ENCODE measurements at regions not wholly inside any gene's neighbourhood (a gene's known extent, or its start where the extent isn't known, plus 50 kb on each side); places are given as distances from the start of the nearest gene placed in this dataset.
A peak's percentile ranks its signal among the peaks of the same experiment; 100 is the strongest.
"Not testable (repeated sequence)": the region's sequence is repeated elsewhere in the genome, so short reads cannot be mapped to it uniquely, and the experiment has no call there.

DNA sequence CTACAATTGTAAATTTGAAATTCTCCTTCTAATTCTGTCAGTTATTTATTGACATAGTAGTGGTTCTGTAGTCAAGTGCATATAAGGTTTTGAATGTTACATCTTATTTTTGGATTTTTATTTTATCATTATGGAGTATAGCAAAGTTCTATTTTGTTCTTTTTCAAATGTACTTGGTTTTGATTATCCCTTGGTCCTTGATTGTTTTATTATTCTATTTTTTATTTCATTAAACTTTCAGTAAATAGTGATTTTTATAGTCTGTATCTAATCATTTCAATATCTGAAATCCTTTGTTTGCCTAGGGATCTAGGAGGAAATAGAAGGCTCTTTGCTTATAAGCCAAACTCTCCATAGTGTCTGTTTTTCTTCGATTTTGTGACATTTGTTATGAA is 87.8 kb downstream of the HFE start:
- DNase-seq, result no peak

DNA sequence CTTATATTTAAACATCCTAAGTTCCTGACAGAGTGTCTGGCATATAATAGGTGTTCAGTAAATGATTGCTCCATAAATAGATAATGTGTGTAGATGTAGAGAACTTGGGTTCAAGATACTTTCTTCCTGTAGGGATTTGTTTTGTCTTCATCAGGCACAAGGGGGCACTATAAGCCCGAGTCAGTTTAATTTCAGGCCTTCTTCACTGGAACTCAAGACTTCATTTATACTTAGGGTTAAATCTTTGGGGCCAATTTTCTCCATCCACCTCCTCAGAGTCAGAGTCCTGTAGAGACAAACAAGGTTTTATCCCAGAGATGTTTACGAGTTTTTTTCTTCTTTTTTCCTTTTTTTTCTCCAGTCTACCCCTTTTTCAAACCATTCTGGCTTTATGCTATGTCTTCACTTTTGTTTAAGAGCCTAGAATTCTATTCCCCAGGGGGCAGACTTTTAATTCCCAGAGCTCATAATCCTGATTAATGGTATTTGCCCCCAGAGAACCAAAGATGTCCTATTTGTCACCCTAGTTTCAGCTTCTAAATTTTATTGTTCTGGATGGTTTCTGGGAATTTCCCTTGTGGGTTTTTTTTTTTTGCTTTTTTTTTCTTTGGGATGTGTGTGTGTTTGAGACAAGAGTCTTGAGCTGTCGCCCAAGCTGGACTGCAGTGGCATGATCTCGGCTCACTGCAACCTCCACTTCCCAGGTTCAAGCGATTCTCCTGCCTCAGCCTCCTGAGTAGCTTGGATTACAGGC is 88.4 kb downstream of the HFE start:
- DNase-seq, result peak; percentile 60

DNA sequence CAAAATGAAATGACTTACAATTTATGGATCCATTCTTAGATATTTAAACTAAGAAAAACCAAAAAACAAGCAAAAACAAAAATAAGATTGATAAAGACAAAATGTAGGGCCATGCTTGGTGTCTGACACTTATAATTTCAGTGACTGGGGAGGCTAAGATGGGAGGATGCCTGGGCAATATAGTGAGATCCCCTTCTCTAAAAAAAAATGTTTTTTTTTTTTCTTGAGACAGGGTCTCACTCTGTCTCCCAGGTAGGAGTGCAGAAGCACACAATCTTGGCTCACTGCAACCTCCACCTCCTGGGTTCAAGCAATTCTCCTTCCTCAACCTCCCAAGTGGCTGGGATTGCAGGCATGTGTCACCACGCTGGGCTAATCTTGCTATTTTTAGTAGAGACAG is 92.4 kb downstream of the HFE start:
- DNase-seq, result no peak

DNA sequence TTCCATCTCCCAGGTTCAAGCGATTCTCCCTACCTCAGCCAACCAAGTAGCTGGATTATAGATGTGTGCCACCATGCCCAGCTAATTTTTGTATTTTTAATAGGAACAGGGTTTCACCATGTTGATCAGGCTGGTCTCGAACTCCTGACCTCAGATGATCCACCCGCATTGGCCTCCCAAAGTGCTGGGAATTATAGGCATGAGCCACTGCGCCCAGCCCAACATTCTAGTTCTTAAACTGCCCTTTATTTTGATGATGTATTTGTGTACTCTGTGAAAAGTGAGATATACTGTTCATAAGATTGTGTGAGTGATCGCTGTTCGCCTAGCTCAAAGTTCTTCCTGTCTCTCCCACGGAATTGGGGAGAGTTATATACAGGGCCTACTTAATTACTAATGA is 93.1 kb downstream of the HFE start:
- no peak for DNase-seq

DNA sequence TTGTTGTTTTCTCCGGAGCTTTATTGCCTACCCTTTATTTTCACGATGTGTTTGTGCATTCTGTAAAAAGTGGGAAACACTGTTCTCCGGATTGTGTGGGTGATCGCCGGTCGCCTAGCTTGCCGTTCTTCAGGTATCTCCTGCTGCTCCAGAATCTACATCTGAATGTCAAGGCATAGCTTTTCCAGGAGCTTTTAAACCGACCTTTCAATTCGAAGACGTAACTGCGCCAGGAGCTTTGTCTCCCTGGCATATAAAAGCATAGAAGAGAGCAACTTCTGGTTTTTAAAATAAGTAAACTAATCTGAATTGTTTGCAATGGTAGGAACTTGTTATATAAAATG is 96.0 kb downstream of the HFE start:
- DNase-seq, result no peak

DNA sequence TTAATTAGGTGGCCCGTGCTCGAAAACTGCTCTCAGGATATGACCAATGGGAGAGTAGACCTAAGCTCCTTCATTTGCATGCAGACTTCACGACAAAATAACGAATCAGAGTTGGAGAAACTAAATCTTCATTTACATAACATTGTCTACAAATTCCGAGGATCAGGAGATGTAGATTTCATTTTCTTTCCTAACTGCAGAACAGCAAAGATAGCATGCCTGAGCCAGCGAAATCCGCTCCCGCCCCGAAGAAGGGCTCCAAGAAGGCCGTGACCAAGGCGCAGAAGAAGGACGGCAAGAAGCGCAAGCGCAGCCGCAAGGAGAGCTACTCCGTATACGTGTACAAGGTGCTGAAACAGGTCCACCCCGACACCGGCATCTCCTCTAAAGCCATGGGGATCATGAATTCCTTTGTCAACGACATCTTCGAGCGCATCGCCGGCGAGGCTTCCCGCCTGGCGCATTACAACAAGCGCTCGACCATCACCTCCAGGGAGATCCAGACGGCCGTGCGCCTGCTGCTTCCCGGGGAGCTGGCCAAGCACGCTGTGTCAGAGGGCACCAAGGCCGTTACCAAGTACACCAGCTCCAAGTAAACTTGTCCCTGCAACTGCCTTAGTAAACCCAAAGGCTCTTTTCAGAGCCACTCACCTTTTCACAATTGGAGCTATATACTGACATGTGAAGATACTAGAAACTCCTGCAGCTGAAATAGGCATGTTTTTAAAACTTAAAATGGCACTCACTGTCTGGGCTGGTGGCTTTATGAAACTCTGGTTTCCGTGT is 96.5 kb downstream of the HFE start:
- DNase-seq, result peak; percentile 88

DNA sequence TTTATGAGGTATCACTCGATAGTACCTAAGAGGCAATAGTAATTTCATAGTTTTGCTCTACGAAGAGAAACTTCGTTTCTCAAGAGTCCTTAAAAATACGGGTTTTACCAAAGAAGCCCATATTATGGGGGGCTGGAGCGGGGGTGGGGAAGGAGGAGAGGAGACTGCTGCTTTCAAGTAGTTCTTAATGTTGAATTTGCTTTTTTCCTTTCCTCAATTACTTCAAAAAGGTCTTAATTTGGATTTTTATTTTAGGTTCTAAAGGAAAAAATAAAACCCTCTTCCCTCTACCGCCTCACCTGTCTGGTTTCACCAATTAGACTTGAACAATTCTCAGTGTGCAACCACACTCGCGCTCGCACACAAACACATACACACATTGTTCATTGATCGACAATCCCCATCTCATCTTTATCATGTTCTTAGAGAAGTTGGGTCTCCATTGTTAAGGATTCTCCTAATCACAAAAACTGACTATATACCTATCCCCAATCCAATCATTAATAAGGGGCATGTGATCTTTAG is 97.2 kb downstream of the HFE start:
- DNase-seq, result no peak

DNA sequence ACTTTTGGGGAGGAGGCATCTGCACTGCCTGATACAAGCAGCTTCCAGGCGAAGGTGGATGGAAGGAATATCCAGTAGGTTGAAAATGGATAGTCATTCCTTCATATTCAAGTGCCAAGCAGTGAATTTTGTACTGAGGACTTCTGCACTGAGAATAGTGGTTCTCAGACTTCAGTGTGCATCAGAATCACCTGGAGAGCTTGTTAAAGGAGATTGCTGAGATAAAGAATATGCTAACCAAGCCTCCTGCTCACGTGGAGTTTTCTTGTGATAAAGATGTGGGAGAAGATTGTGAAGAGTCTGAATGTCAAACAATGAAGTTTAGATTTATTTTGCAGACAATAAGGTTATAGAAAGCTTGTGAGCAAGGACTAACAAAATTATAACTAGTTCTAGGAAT is 97.8 kb downstream of the HFE start:
- no peak for DNase-seq

DNA sequence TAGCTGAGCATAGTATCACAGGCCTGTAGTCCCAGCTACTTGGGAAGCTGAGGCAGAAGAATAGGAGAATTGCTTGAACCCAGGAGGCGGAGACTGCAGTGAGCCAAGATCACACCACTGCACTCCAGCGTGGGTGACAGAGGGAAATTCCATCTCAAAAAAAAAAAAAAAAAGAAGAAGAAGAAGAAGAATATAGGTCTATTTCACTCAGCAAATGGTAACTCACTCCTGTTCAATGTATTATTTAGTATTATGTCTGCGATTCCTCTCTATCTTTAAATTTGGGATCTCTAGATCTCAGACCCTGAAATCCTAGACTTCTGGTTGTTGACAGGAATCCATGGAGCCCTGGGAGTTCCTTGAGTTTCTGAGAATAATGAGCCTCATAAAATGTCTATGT is 98.6 kb downstream of the HFE start:
- no peak for DNase-seq

DNA sequence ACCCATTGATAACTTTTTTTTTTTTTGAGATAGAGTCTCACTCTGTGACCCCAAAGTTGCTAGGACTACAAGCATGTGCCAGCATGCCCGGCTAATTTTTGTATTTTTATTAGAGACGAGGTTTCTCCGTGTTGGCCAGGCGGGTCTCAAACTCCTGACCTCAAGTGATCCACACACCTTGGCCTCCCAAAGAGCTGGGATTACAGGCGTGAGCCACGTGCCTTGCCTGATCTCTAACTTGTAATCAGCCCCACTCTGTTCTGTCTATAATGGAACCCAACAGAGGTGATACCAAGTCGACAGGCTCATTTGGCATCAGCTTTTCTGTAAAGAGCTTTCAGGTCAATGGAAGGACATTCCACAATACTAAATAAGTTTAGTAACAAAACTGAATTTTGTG is 99.4 kb downstream of the HFE start:
- no peak for DNase-seq

DNA sequence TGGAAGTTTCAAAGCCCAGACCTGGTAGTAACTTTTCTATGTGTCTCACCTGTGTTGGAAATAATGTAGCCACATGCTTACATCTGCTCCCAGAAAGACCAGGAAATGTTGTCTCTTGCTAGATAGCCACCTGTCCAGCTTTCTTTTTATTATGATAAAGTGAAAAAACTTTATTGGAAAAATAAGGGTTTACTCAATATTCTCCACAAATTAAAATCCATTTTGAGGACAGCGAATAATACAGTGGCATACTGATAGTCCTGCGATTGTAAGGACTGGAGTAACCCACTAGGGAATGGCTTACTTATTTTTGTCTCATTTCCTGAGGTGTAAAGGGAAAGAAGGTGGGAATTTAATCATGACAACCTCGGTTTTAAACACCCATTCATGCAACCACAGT is 100.1 kb downstream of the HFE start:
- DNase-seq, result no peak

DNA sequence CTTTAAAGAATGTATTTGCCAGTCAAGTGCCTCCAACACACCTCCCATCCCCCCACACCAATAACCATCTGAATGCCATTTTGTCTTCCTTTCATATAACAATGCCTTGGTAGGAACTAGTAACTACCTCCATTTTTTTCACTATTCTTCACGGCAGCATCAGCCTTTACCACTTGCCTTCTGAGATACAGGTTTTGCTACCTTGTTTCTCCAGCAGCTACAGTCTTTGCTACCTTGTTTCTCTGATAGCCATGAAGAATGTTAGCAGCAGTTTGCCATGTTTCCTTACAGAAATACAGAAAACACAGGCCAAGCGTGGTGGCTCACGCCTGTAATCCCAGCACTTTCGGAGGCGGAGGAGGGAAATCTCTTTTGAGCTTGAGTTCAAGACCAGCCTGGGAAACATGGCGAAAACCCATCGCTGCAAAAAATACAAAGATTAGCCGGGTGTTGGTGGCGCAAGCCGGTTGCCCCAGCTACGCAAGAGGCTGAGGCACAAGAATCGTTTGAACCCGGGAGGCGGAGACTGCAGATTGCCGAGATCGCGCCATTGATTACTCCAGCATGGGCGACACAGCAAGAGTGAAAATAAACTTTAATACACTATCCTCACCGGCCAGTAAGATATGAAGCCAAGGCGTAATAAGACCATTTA is 100.9 kb downstream of the HFE start:
- no peak for DNase-seq

DNA sequence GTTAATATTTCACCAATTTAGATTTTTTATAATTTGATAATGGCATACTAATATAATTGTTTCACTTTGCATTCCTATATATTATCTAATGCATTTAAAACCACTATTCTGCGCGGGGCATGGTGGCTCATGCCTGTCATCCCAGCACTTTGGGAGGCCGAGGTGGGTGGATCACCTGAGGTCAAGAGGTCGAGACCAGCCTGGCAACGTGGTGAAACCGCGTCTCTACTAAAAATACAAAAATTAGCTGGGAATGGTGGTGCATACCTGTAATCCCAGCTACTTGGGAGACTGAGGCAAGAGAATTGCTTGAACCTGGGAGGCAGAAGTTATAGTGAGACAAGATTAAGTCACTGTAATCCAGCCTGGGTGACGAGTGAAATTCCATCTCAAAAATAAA is 104.3 kb downstream of the HFE start:
- not testable (repeated sequence) for DNase-seq

DNA sequence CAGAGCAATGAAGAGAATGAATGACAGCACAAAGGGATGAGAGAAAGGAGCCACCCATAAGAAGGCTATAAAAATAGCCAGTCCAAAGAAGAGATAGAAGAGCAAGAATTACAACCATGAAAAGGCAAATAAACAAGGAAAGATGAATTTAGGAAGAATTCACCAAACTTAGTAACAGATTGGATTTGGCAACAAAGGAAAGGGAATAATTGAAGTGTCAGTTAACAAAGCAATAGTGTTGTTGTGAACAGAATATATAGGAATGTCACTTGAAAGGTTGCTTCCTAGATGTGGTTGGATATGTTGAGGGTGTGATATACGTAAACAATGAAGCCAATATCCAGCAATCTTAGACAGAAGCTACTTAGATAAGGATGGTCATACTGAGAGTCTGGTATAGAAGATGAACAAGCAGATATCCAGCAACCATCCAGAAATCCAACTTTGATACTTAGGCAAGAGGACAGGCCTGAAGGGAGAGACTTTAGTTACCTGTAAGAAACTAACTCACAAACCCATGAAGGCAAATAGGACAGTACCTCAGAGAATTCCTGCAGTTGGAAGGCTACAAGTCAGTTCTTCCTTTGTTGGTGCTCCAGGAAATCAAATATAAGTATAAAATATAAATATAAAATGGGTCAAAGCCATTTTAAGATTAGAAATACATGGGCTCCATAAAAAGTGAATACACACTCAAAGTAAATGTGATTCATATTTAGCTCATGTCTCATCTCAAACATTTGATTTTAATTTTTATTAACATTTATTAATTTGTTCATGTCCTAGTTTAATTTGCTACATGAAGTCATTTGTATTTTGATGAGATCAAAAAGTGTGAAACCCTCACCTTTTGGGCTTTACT is 106.5 kb downstream of the HFE start:
- DNase-seq, result no peak

DNA sequence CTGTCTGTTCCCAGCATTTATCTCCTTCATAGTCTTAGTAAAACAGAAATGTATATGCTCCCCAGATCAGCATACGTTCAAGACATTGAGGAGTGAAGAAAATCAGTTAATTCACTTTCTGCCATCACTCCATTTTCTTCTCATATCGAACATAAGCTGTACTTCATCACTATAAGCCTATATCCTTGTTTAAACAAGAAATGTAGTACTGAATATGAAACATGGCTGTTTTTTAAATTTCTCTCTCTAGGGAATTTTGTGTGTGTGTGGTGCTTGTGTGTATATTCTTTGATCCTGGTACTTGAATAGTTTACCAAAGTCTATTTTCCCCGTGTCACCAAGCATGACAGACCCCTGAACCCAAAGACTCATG is 107.1 kb downstream of the HFE start:
- DNase-seq, result no peak

DNA sequence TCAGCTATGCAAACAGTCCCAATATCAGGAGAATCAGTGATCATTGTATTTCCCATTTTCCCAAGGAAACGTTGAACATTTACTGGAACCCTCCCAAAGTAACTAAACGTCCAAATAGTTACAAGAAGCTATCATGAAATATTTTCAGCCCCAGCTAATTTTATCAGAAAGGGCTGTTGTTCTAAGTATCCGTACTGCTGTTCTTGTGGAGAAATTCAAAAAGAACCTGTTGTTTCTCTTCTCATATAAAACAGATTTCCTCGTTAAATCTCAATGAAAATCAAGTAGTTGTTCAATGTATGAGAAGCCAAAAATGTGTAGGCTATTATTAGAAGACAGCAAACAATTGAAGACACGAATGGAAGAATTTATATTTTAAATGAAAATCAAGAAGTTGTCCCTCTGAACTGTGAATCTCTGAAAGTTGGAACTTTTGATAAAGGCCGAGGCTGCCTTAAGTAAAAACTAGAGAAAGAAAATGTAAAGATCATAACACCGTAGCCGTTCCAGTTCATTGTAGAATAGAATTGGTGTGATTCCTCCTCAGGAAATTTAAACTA is 107.7 kb downstream of the HFE start:
- no peak for DNase-seq

DNA sequence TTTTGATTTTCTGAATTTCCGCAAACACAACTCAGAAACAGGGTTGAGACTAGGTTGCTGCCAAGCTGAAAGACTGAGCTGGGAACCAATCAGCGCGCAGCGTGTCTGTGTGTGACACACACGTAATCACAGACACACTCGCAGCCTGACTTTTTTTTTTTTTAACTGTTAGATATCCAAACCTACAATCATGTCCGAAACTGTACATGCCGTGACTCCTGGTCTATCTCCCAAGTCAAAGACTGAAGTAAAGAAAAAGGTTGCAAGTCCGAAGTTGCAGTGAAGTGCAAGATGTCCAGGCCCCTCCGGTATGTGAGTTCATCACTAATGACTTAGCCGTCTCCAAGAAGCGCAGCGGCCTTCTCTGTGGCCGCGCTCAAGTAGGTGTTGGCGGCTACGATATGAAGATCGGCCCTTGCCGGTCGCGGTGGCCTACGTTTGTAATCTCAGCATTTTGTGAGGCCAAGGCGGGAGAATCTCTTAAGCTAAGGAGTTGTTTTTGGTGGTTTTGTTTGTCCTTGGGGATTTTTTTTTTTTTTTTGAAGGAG is 108.2 kb downstream of the HFE start:
- peak; percentile 77 for DNase-seq

DNA sequence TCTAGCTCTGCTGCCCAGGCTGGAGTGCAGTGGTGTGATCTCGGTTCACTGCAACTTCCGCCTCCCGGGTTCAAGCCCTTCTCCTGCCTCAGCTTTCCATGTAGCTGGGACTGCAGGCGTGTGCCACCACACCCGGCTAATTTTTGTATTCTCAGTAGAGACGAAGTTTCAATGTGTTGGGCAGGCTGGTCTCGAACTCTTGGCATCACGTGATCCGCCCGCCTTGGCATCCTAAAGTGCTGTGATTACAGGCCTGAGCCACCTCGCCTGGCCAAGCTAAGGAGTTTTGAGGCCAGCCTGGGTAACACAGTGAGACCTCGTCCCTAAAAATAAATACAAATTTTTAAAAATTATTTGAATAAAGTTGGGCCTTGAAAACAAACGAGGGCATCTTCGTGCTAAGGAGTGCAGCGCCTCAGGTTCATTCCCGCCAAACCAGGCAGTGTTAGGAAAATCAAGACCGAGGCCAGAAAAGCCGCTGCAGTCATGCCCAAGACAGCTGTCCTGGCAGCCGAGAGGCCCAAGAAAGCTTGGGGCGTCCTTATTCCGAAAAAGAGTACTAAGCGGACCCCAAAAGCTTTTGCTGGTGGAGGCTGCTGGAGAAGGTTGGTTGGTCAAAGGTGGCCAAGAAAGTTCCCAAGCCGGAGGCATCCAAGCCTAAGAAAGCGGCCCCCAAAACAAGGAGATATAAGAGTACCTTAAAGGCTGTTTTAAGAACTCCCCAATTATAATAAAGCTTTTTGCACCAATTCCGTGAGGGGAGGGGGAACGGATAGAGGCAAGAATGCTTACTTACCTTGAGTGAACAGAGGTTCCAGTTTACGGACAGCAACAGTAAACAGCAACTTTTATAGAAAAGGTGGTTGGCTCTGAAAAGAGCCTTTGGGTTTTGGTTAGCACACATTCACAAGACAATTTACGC is 109.0 kb downstream of the HFE start:
- DNase-seq, result no peak

DNA sequence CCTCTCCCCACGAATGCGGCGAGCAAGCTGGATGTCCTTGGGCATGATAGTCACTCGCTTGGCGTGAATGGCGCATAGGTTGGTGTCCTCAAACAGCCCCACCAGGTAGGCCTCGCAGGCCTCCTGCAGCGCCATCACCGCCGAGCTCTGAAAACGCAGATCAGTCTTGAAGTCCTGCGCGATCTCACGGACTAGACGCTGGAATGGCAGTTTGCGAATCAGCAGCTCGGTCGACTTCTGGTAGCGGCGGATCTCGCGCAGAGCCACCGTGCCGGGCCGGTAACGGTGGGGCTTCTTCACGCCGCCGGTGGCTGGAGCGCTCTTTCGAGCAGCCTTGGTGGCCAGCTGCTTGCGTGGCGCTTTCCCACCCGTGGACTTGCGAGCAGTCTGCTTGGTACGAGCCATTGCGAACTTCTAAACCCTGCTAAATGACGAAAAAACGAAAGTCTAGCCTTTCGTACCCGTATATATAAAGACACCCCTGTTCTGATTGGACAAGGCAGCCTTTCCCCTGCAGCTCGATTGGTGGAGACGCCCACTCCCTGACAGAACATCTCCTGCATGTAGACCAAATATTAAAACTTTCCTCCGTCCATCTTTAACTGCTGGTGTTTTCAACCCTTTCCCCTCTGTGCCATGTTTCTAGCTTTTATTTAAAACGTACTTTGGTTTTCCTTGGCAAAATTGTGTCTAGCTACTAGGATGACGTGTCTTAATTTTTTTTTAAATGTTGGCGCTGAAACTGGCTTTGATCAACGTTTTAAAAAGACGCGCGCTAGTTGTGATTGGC is 109.8 kb downstream of the HFE start:
- peak; percentile 99 for DNase-seq

DNA sequence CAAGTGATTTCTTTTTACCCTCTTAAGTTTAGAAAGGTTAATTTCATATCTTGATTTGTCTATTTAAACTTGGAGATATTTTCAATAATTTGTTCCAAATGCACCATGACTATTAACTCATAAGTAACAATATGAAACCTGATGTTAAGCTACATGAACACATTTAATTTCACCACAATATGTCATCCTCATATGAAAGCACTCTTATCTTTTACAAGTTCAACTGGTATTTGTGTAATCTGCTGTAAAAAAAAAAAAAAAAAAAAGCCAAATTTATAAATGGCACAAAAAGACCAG is 110.4 kb downstream of the HFE start:
- no peak for DNase-seq
